GM12864 (cell line): ENCODE measurements at regions not wholly inside any gene's neighbourhood (a gene's known extent, or its start where the extent isn't known, plus 50 kb on each side); places are given as distances from the start of the nearest gene placed in this dataset.

ENCODE experiments used
- DNase-seq: peaks from one replicate; pipeline ENCODE4 v3.0.0-alpha.2; 2011; ENCODE audit warnings: low read depth
- H3K4me3 ChIP-seq: 2 replicates; pipeline ENCODE4 v1.5.1; 2011; ENCODE audit warnings: mild to moderate bottlenecking, low read depth, low read length, control low read depth
- CTCF ChIP-seq: IDR thresholded peaks from 2 replicates; pipeline ENCODE4 v1.5.1; 2011; ENCODE audit warnings: low read depth, mild to moderate bottlenecking, moderate library complexity, low read length, control low read depth, inconsistent platforms; ENCODE audit errors: missing control alignments

DNA sequence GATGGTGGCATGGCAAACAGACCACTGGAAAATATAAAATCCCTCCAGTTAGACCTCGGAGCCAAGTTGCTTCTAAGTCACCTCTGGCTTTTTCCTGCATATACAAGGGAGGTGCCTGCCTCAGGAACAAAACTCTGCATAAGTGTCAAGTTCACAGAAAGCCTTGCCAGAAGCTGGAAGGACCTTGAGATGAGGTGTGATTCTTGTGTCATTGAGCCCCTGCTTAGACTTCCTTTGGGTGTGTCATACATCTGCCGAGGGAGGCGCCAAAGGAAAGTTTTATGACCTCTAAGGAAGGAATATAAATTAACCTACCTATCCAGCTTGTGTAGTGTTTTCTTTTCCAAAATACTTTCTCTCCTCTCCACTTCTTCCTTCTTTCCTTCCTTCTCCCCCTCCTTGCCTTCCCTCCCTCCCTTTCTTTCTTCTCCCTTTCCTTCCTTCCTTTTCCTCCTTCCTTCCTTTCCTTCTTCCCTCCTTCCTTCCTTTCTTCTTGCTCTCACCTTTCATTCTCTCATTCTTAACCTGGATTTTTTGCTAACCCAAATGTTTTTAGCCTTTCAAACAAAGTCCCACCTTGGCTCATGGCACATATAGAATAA, 75.2 kb downstream of the TRIL start:
- DNase-seq: no peak
- H3K4me3 ChIP-seq: no peak overlapping the region
- TF ChIP-seq CTCF: no peak

GRCh38 chr7:28879105-28879504, 79.0 kb downstream of the TRIL start:
- no peak for DNase-seq
- peak; percentile 20 for TF ChIP-seq CTCF
- no peak overlapping the region for H3K4me3 ChIP-seq

GRCh38 chr7:28878481-28878880, 79.6 kb downstream of the TRIL start:
- DNase-seq: no peak
- no peak overlapping the region for H3K4me3 ChIP-seq
- no peak for TF ChIP-seq CTCF
